Tibial nerve (tissue), 4 donors: ENCODE measurements at regions not wholly inside any gene's neighbourhood (a gene's known extent, or its start where the extent isn't known, plus 50 kb on each side); places are given as distances from the start of the nearest gene placed in this dataset.

Experiments used
- DNase-seq, 2 donors: peaks; one replicate each; pipeline ENCODE4 v3.0.0-alpha.2; 2019; ENCODE audit warnings: low spot score in 2 of 2
- H3K27ac ChIP-seq, 4 donors: fragments of 200-600 bp; sonication (generic) in 3 of 4; one replicate each; pipeline ENCODE4 v1.5.1; 2017 to 2019; ENCODE audit warnings: mild to moderate bottlenecking in 1 of 4
- H3K27me3 ChIP-seq, 2 donors: fragments of 200-600 bp; sonication (generic) in 1 of 2; one replicate each; pipeline versions ENCODE4 v1.5.1 to v1.6.0; 2017 to 2019
- H3K36me3 ChIP-seq, 3 donors: fragments of 200-600 bp; sonication (generic); one replicate each; pipeline ENCODE4 v1.5.1; 2018 to 2019
- H3K4me1 ChIP-seq, 4 donors: fragments of 200-600 bp; sonication (generic) in 3 of 4; one replicate each; pipeline ENCODE4 v1.5.1; 2017 to 2019
- H3K4me3 ChIP-seq, 4 donors: fragments of 200-600 bp; sonication (generic) in 3 of 4; one replicate each; pipeline ENCODE4 v1.5.1; 2017 to 2019; ENCODE audit warnings: mild to moderate bottlenecking in 1 of 4, moderate library complexity in 1 of 4
- H3K9me3 ChIP-seq, 4 donors: fragments of 200-600 bp; sonication (generic) in 3 of 4; one replicate each; pipeline ENCODE4 v1.5.1; 2017 to 2019
- CTCF ChIP-seq, 5 experiments: fragments of 200-600 bp in 3 of 5; fragments of 450-650 bp in 2 of 5; sonication (generic) in 3 of 5; IDR thresholded peaks; one replicate each; pipeline ENCODE4 v1.5.1; 2016 to 2019; ENCODE audit warnings: antibody characterized with exemption in 5 of 5, mild to moderate bottlenecking in 3 of 5, moderate library complexity in 2 of 5
- EP300 ChIP-seq, 2 donors: sonication (generic); formaldehyde crosslinking; IDR thresholded peaks; one replicate each; pipeline ENCODE4 v1.6.1; 2017; ENCODE audit warnings: antibody characterized with exemption in 2 of 2, mild to moderate bottlenecking in 1 of 2
- POLR2A ChIP-seq, 2 donors: fragments of 450-650 bp; IDR thresholded peaks; one replicate each; pipeline ENCODE4 v1.6.1; 2017; ENCODE audit warnings: antibody characterized with exemption in 2 of 2, mild to moderate bottlenecking in 2 of 2, moderate library complexity in 2 of 2
- WGBS, 2 donors: methylation state at CpG; one replicate each; pipeline ENCODE4 v1.1.5; 2018; 5-methylcytosine and 5-hydroxymethylcytosine counted together

GRCh38 chr5:3958389-3958788, 362.8 kb downstream of the IRX1 start:
- Histone ChIP-seq H3K9me3 (no peaks in the 10 kb centered on the region), H3K27me3 (no peaks in the 10 kb centered on the region), H3K27ac (no peak overlapping the region), H3K4me1 (no peaks in the 10 kb centered on the region), H3K4me3 (no peak overlapping the region), H3K36me3 (no peaks in the 10 kb centered on the region)
- DNase-seq = no peak
- TF ChIP-seq POLR2A (IDR thresholded peaks at IDR 0.05) = no peak
- no peak for TF ChIP-seq EP300 (IDR thresholded peaks at IDR 0.05)
- no peak for TF ChIP-seq CTCF (IDR thresholded peaks at IDR 0.05)
- 93 to 94% methylated on average over 6 of the region's 6 CpGs for WGBS, 2 donors

GRCh38 chr5:3962113-3962512, 366.5 kb downstream of the IRX1 start:
- Histone ChIP-seq H3K4me1 (no peaks in the 10 kb centered on the region), H3K9me3 (peaks cover 0 to 4% (median 0%) of the 10 kb centered on the region in 4 donors), H3K4me3 (no peak overlapping the region), H3K27ac (no peak overlapping the region), H3K36me3 (no peaks in the 10 kb centered on the region), H3K27me3 (no peaks in the 10 kb centered on the region)
- DNase-seq = no peak
- 87 to 91% methylated on average over 19 of the region's 19 CpGs for WGBS, 2 donors
- TF ChIP-seq CTCF (IDR thresholded peaks at IDR 0.05) (no peak), POLR2A (IDR thresholded peaks at IDR 0.05) (no peak), EP300 (IDR thresholded peaks at IDR 0.05) (no peak)

GRCh38 chr5:3963652-3964051, 368.0 kb downstream of the IRX1 start:
- Histone ChIP-seq H3K4me1 (no peaks in the 10 kb centered on the region), H3K27ac (no peak overlapping the region), H3K27me3 (no peaks in the 10 kb centered on the region), H3K36me3 (no peaks in the 10 kb centered on the region), H3K4me3 (no peak overlapping the region), H3K9me3 (peaks cover 0 to 18% (median 0%) of the 10 kb centered on the region in 4 donors)
- TF ChIP-seq CTCF (IDR thresholded peaks at IDR 0.05) (no peak), EP300 (IDR thresholded peaks at IDR 0.05) (no peak), POLR2A (IDR thresholded peaks at IDR 0.05) (no peak)
- 79 to 94% methylated on average over 1 of the region's 1 CpG for WGBS, 2 donors
- DNase-seq = no peak

- 73 to 79% methylated on average over 6 of the region's 6 CpGs for WGBS, 2 donors
- DNase-seq = no peak
- Histone ChIP-seq H3K27ac (no peak overlapping the region), H3K36me3 (no peaks in the 10 kb centered on the region), H3K4me1 (no peaks in the 10 kb centered on the region), H3K27me3 (no peaks in the 10 kb centered on the region), H3K9me3 (peaks cover 0 to 20% (median 6%) of the 10 kb centered on the region in 4 donors), H3K4me3 (no peak overlapping the region)
- TF ChIP-seq EP300 (IDR thresholded peaks at IDR 0.05) = no peak
These were observed 384.5 kb downstream of the IRX1 start for GRCh38 chr5:3980156-3980555.

GRCh38 chr5:3987867-3988266, 392.2 kb downstream of the IRX1 start:
- WGBS, 2 donors = 87 to 93% methylated on average over 4 of the region's 4 CpGs

More at GRCh38 chr5:3987867-3988266, 392.2 kb downstream of the IRX1 start:
- no peaks in the 10 kb centered on the region for H3K36me3 ChIP-seq
- no peak overlapping the region for H3K27ac ChIP-seq
- no peaks in the 10 kb centered on the region for H3K4me1 ChIP-seq
- DNase-seq = no peak
- TF ChIP-seq EP300 (IDR thresholded peaks at IDR 0.05) (no peak), CTCF (IDR thresholded peaks at IDR 0.05) (no peak), POLR2A (IDR thresholded peaks at IDR 0.05) (no peak)
- H3K27me3 ChIP-seq = no peaks in the 10 kb centered on the region
- peaks cover 0 to 15% (median 2%) of the 10 kb centered on the region in 4 donors for H3K9me3 ChIP-seq
- no peak overlapping the region for H3K4me3 ChIP-seq
